Ascending aorta (tissue), 2 donors: ENCODE measurements at regions not wholly inside any gene's neighbourhood (a gene's known extent, or its start where the extent isn't known, plus 50 kb on each side); places are given as distances from the start of the nearest gene placed in this dataset.
"Not testable (repeated sequence)": the region's sequence is repeated elsewhere in the genome, so short reads cannot be mapped to it uniquely, and the experiment has no call there.

ENCODE experiments used
- DNase-seq, 2 donors: peaks; one replicate each; pipeline ENCODE4 v3.0.0-alpha.2; 2019; ENCODE audit warnings: low spot score in 2 of 2
- H3K27ac ChIP-seq, 2 donors: fragments of 200-600 bp; sonication (generic); one replicate each; pipeline ENCODE4 v1.5.1; 2016 to 2017; ENCODE audit warnings: mild to moderate bottlenecking in 1 of 2
- H3K27me3 ChIP-seq: fragments of 200-600 bp; sonication (generic); one replicate; pipeline ENCODE4 v1.5.1; 2017
- H3K36me3 ChIP-seq, 2 donors: fragments of 200-600 bp; sonication (generic); one replicate each; pipeline ENCODE4 v1.5.1; 2016
- H3K4me1 ChIP-seq, 2 donors: fragments of 200-600 bp; sonication (generic); one replicate each; pipeline ENCODE4 v1.5.1; 2016 to 2017; ENCODE audit warnings: mild to moderate bottlenecking in 1 of 2
- H3K4me3 ChIP-seq, 2 donors: fragments of 200-600 bp; sonication (generic); one replicate each; pipeline ENCODE4 v1.5.1; 2016 to 2017; ENCODE audit warnings: mild to moderate bottlenecking in 1 of 2
- H3K9me3 ChIP-seq, 2 donors: fragments of 200-600 bp; sonication (generic); one replicate each; pipeline ENCODE4 v1.5.1; 2016
- intact Hi-C: fragments of 100-400 bp; cut with DNase I; formaldehyde crosslinking; loops from one replicate; pipeline ENCODE4 v1.15.1; 2023
- TF ChIP-seq, protein P1 (sequence below), 3 experiments: fragments of 200-600 bp in 2 of 3; fragments of 450-650 bp in 1 of 3; sonication (generic) in 2 of 3; IDR thresholded peaks; one replicate each; pipeline ENCODE4 v1.5.1; 2016 to 2019; ENCODE audit warnings: antibody characterized with exemption in 3 of 3, mild to moderate bottlenecking in 1 of 3, moderate library complexity in 1 of 3

DNA sequence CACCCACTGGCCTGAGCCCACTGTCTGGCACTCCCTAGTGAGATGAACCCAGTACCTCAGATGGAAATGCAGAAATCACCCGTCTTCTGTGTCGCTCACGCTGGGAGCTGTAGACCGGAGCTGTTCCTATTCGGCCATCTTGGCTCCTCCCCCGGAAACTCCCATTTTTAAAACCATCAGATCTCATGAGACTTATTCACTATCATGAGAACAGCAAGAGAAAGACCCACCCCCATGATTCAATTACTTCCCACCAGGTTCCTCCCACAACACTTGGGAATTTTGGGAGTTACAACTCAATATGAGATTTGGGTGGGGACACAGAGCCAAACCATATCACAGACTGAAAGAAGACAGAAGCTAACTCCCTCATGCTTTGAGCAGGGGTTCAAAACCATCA, 134.5 kb downstream of the SLC39A8 start:
- H3K4me1 ChIP-seq, H3K4me3 ChIP-seq, H3K9me3 ChIP-seq, H3K36me3 ChIP-seq, H3K27ac ChIP-seq, intact Hi-C loops, H3K27me3 ChIP-seq, DNase-seq: not testable (repeated sequence)

DNA sequence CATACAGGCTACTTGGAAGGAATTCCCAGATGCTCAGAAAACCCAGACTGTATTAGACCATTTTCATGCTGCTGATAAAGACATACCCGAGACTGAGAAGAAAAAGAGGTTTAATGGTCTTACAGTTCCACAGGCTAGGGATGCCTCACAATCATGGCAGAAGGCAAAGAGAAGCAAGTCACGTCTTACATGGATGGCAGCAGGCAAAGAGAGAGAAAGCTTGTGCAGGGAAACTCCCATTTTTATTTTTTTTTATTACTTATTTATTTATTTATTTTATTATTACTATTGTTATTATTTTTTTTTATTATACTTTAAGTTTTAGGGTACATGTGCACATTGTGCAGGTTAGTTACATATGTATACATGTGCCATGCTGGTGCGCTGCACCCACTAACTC, 140.6 kb downstream of the SLC39A8 start:
- H3K4me1 ChIP-seq, DNase-seq, H3K27me3 ChIP-seq, H3K36me3 ChIP-seq, intact Hi-C loops, H3K9me3 ChIP-seq, H3K4me3 ChIP-seq, H3K27ac ChIP-seq: not testable (repeated sequence)

DNA sequence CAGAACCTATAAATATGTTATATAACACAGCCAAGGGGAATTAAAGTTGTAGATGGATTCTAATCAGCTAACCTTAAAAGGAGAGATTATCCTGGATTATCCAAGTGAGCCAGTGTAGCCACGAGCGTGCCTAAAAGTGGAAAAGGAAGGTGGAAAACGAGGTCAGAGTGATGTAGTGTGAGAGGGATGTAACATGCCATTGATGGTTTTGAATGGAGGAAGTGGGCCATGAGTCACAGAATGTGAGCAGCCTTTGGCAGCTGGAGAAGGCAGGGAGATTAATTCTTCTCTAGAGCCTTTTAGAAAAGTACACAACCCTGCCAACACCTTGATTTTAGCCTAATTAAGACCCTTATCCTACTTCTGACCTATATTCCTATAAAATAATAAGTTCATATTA, 149.1 kb downstream of the SLC39A8 start:
- Histone ChIP-seq H3K4me3 (no peak overlapping the region), H3K9me3 (no peaks in the 10 kb centered on the region), H3K4me1 (no peaks in the 10 kb centered on the region), H3K27ac (no peak overlapping the region), H3K27me3 (no peaks in the 10 kb centered on the region), H3K36me3 (no peaks in the 10 kb centered on the region)
- no peak for DNase-seq
- intact Hi-C loops: no loop called here
- TF ChIP-seq, protein P1, sequence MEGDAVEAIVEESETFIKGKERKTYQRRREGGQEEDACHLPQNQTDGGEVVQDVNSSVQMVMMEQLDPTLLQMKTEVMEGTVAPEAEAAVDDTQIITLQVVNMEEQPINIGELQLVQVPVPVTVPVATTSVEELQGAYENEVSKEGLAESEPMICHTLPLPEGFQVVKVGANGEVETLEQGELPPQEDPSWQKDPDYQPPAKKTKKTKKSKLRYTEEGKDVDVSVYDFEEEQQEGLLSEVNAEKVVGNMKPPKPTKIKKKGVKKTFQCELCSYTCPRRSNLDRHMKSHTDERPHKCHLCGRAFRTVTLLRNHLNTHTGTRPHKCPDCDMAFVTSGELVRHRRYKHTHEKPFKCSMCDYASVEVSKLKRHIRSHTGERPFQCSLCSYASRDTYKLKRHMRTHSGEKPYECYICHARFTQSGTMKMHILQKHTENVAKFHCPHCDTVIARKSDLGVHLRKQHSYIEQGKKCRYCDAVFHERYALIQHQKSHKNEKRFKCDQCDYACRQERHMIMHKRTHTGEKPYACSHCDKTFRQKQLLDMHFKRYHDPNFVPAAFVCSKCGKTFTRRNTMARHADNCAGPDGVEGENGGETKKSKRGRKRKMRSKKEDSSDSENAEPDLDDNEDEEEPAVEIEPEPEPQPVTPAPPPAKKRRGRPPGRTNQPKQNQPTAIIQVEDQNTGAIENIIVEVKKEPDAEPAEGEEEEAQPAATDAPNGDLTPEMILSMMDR (IDR thresholded peaks at IDR 0.05): no peak

DNA sequence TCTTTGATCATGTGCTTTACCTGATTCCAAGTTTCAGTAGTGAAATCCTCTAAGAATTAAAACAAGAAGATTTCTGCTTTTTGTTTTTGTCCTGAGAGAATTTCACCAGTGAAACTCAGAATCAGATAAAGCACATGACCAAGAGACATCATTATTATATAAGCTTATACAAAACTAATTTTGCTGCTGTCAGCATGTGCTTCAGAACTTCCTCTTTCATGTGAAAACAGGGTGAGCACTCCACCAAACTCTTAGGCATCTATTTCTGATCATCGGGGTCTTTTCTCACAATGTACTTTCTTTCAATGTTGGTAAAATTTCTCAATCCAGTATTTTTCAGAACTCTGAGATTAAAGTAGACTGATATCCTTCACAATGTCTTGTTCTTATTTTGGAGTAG, 152.1 kb downstream of the SLC39A8 start:
- Histone ChIP-seq H3K9me3 (no peaks in the 10 kb centered on the region), H3K27ac (no peak overlapping the region), H3K27me3 (no peaks in the 10 kb centered on the region), H3K36me3 (no peaks in the 10 kb centered on the region), H3K4me3 (no peak overlapping the region), H3K4me1 (no peaks in the 10 kb centered on the region)
- TF ChIP-seq, protein P1 (IDR thresholded peaks at IDR 0.05): no peak
- intact Hi-C loops: no loop called here
- DNase-seq: no peak

DNA sequence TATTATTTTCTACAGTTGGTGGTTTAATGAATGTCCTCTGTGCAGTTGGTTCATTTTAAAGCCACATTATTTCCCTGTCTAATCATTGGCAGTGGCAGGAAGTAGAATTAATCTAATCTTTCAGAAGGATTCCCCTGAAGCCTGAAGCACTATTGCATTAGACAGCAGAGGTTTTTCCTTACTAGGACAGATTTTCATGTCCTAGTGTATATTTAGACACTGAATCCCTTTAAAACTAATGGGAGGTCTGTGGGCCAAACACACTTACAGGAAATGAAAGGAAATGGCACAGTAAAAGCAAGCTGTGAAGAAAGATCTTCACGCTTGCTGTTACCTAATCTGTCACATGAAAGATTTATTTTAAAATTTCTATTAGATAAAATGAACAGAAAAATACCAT, 165.2 kb downstream of the SLC39A8 start:
- H3K4me3 ChIP-seq: no peak overlapping the region
- H3K9me3 ChIP-seq: no peaks in the 10 kb centered on the region
- no peaks in the 10 kb centered on the region for H3K27me3 ChIP-seq
- TF ChIP-seq, protein P1 (IDR thresholded peaks at IDR 0.05): no peak
- no peaks in the 10 kb centered on the region for H3K4me1 ChIP-seq
- DNase-seq: no peak
- H3K27ac ChIP-seq: no peak overlapping the region
- no peaks in the 10 kb centered on the region for H3K36me3 ChIP-seq
- intact Hi-C loops: no loop called here

DNA sequence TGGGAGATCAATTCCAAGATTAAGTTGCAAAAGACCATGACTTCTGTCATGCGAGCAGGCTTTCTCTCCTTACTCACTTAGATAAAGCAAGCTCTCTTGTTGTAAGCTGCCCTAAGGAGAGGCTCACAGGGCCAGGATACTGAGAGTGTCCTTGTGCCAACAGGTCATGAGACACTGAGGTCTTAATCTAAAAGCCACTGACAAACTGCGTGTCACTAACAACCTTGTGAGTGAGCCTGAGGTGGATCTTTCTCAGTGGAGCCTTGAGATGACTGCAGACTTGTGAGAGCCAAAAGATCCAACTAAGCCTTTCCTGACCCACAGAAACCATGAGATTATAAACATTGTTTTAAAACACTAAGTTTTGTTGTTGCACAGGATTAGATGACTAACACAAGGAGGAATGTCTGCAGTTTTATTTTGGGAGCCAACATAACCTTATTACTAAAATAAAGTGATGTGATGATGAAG, 170.5 kb downstream of the SLC39A8 start:
- no peak overlapping the region for H3K4me3 ChIP-seq
- intact Hi-C loops: no loop called here
- peak overlapping the region; percentile 66 to 68 for H3K27ac ChIP-seq
- H3K27me3 ChIP-seq: no peaks in the 10 kb centered on the region
- no peaks in the 10 kb centered on the region for H3K9me3 ChIP-seq
- TF ChIP-seq, protein P1 (IDR thresholded peaks at IDR 0.05): no peak
- no peak for DNase-seq
- H3K4me1 ChIP-seq: no peaks in the 10 kb centered on the region
- no peaks in the 10 kb centered on the region for H3K36me3 ChIP-seq

DNA sequence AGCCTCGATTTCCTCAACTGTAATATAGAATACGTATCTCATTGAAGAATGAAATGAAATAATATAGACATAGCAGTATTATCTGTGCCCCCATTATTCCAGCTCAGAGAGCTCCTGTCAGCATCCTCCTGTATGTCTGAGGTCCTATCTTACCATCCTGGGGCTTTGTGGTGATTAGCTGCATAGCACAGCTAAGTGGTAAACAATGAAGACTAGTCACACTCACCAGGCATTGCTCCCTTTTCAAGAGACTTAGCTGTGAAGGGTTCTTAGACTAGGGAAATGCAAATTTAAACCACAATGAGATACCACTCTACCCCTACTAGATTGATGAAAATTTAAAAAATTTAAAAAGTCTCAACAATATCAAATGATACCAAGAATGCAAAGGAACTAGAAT, 172.9 kb downstream of the SLC39A8 start:
- Histone ChIP-seq H3K4me3 (no peak overlapping the region), H3K4me1 (no peaks in the 10 kb centered on the region), H3K36me3 (no peaks in the 10 kb centered on the region), H3K27ac (no peak overlapping the region), H3K9me3 (no peaks in the 10 kb centered on the region), H3K27me3 (no peaks in the 10 kb centered on the region)
- intact Hi-C loops: no loop called here
- TF ChIP-seq, protein P1 (IDR thresholded peaks at IDR 0.05): no peak
- no peak for DNase-seq
